HEK293 (cell line): ENCODE measurements at regions not wholly inside any gene's neighbourhood (a gene's known extent, or its start where the extent isn't known, plus 50 kb on each side); places are given as distances from the start of the nearest gene placed in this dataset.

Experiments
- CTCF ChIA-PET: fragments of 350-600 bp; formaldehyde crosslinking; extraction: SDS; loops from one replicate; lab custom pipeline; 2021; ENCODE audit warnings: antibody characterized with exemption; lab: Yijun Ruan, JAX
- POLR2A ChIA-PET: fragments of 300-600 bp; formaldehyde crosslinking; extraction: SDS; loops from one replicate; lab custom pipeline; 2020; ENCODE audit warnings: antibody characterized with exemption, inconsistent platforms; lab: Yijun Ruan, JAX
- H3K27ac ChIP-seq: fragments of 200-500 bp; sonication (Bioruptor generic); 2 replicates; pipeline ENCODE4 v1.5.1; 2014; ENCODE audit warnings: low read depth, low read length, control low read depth, inconsistent platforms; ENCODE audit errors: extremely low read depth
- H3K36me3 ChIP-seq, 2 experiments: fragments of 200-500 bp in 1 of 2; sonication (Bioruptor generic) in 1 of 2; 1 replicate in 1 of 2; 2 replicates in 1 of 2; pipeline ENCODE4 v1.5.1; 2014 to 2017; ENCODE audit warnings: inconsistent platforms in 2 of 2, low read length in 2 of 2; ENCODE audit not compliant: control insufficient read depth in 2 of 2, insufficient read depth in 1 of 2
- H3K4me1 ChIP-seq: fragments of 200-500 bp; sonication (Bioruptor generic); 2 replicates; pipeline ENCODE4 v1.5.1; 2014; ENCODE audit warnings: mild to moderate bottlenecking, low read length, inconsistent platforms; ENCODE audit not compliant: control insufficient read depth, insufficient read depth
- H3K4me3 ChIP-seq: 2 replicates; pipeline ENCODE4 v1.5.1; 2011; ENCODE audit warnings: low read depth, mild to moderate bottlenecking, control low read depth, low read length, moderate library complexity
- H3K9me3 ChIP-seq: fragments of 200-500 bp; sonication (Bioruptor generic); 2 replicates; pipeline ENCODE4 v1.5.1; 2014; ENCODE audit warnings: low read depth, low read length, inconsistent platforms; ENCODE audit not compliant: control insufficient read depth, insufficient read depth
- HOXD13 ChIP-seq: sonication (generic); formaldehyde crosslinking; IDR thresholded peaks from 2 replicates; pipeline ENCODE4 v1.8.0; 2022; ENCODE audit warnings: missing genetic modification reagents, borderline replicate concordance
- IKZF3 ChIP-seq: fragments of 450-650 bp; IDR thresholded peaks from 2 replicates; pipeline ENCODE4 v1.5.0; 2018; ENCODE audit warnings: missing biosample characterization, mild to moderate bottlenecking, missing genetic modification characterization, moderate library complexity
- OSR2 ChIP-seq: fragments of 450-650 bp; formaldehyde crosslinking; IDR thresholded peaks from 2 replicates; pipeline ENCODE4 v1.5.1; 2016; ENCODE audit warnings: missing biosample characterization, missing genetic modification characterization
- ZBTB20 ChIP-seq: fragments of 450-650 bp; formaldehyde crosslinking; IDR thresholded peaks from 2 replicates; pipeline ENCODE4 v1.5.1; 2016; ENCODE audit warnings: missing biosample characterization, missing genetic modification characterization
- ZNF121 ChIP-seq: fragments of 450-650 bp; formaldehyde crosslinking; IDR thresholded peaks from 2 replicates; pipeline ENCODE4 v1.5.1; 2016; ENCODE audit warnings: missing biosample characterization, missing genetic modification characterization
- ZNF138 ChIP-seq: fragments of 450-650 bp; formaldehyde crosslinking; IDR thresholded peaks from 2 replicates; pipeline ENCODE4 v1.5.1; 2016; ENCODE audit warnings: missing biosample characterization, missing genetic modification characterization, borderline replicate concordance
- ZNF221 ChIP-seq: fragments of 450-650 bp; formaldehyde crosslinking; IDR thresholded peaks from 2 replicates; pipeline ENCODE4 v1.5.1; 2017; ENCODE audit warnings: missing biosample characterization, missing genetic modification characterization, borderline replicate concordance
- ZNF350 ChIP-seq: fragments of 450-650 bp; formaldehyde crosslinking; IDR thresholded peaks from 2 replicates; pipeline ENCODE4 v1.5.0; 2017; ENCODE audit warnings: missing biosample characterization, mild to moderate bottlenecking, missing genetic modification characterization
- ZNF514 ChIP-seq: fragments of 450-650 bp; formaldehyde crosslinking; IDR thresholded peaks from 2 replicates; pipeline ENCODE4 v1.5.1; 2016; ENCODE audit warnings: missing biosample characterization, missing genetic modification characterization
- ZNF544 ChIP-seq: fragments of 450-650 bp; formaldehyde crosslinking; IDR thresholded peaks from 2 replicates; pipeline ENCODE4 v1.5.0; 2017; ENCODE audit warnings: missing biosample characterization, missing genetic modification characterization
- ZNF664 ChIP-seq: fragments of 450-650 bp; formaldehyde crosslinking; IDR thresholded peaks from 2 replicates; pipeline ENCODE4 v1.5.1; 2016; ENCODE audit warnings: missing biosample characterization, missing genetic modification characterization
- ZNF843 ChIP-seq: fragments of 450-650 bp; formaldehyde crosslinking; IDR thresholded peaks from 2 replicates; pipeline ENCODE4 v1.5.1; 2016; ENCODE audit warnings: missing biosample characterization, missing genetic modification characterization
- ZXDB ChIP-seq: fragments of 450-650 bp; formaldehyde crosslinking; IDR thresholded peaks from 2 replicates; pipeline ENCODE4 v1.5.1; 2016; ENCODE audit warnings: missing biosample characterization, missing genetic modification characterization
- TF ChIP-seq, protein P1 (sequence below): fragments of 450-650 bp; formaldehyde crosslinking; IDR thresholded peaks from 2 replicates; pipeline ENCODE4 v1.5.1; 2016; ENCODE audit warnings: missing biosample characterization, missing genetic modification characterization
- TF ChIP-seq, protein P2 (sequence below): fragments of 450-650 bp; formaldehyde crosslinking; IDR thresholded peaks from 2 replicates; pipeline ENCODE4 v1.5.1; 2016; ENCODE audit warnings: missing biosample characterization, missing genetic modification characterization
- TF ChIP-seq, protein P3 (sequence below): fragments of 450-650 bp; formaldehyde crosslinking; IDR thresholded peaks from 2 replicates; pipeline ENCODE4 v1.5.1; 2016; ENCODE audit warnings: missing biosample characterization, missing genetic modification characterization
- TF ChIP-seq, protein P4 (sequence below): fragments of 450-650 bp; formaldehyde crosslinking; conservative IDR thresholded peaks from 2 replicates; pipeline ENCODE4 v1.5.1; 2016; ENCODE audit warnings: low read depth, missing biosample characterization, missing genetic modification characterization
- TF ChIP-seq, protein P5 (sequence below): fragments of 450-650 bp; formaldehyde crosslinking; IDR thresholded peaks from 2 replicates; pipeline ENCODE4 v1.5.1; 2017; ENCODE audit warnings: missing biosample characterization, missing genetic modification characterization

DNA sequence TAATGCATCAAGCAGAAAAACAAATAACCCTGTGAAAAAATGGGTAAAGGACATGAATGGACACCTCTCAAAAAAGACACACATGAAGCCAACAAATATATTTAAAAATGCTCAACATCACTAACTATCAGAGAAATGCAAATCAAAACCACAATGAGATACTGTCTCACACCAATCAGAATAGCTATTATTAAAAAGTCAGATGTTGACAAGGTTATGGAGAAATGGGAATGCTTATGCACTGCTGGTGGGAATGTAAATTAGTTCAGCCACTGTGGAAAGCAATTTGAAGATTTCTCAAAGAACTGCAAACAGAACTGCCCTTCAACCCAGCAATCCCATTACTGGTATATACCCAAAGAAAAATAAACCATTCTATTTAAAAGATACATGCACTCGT lies 86.6 kb upstream of the TNFSF4 start:
- H3K4me3 ChIP-seq, result no peak overlapping the region
- no peaks in the 10 kb centered on the region for H3K4me1 ChIP-seq
- no peak overlapping the region for H3K27ac ChIP-seq
- TF ChIP-seq HOXD13 (CRISPR knock-in tag) (no peak), ZNF121 (tag by site-specific recombination) (no peak), ZNF843 (tag by site-specific recombination) (no peak), ZBTB20 (tag by site-specific recombination) (no peak), ZNF350 (tag by site-specific recombination) (no peak), ZNF514 (tag by site-specific recombination) (no peak), ZNF221 (tag by site-specific recombination) (no peak), ZNF138 (tag by site-specific recombination) (no peak), ZNF664 (tag by site-specific recombination) (no peak), ZNF544 (tag by site-specific recombination) (no peak), IKZF3 (tag by site-specific recombination) (no peak), ZXDB (tag by site-specific recombination) (no peak), OSR2 (tag by site-specific recombination) (no peak)
- TF ChIP-seq, protein P1, sequence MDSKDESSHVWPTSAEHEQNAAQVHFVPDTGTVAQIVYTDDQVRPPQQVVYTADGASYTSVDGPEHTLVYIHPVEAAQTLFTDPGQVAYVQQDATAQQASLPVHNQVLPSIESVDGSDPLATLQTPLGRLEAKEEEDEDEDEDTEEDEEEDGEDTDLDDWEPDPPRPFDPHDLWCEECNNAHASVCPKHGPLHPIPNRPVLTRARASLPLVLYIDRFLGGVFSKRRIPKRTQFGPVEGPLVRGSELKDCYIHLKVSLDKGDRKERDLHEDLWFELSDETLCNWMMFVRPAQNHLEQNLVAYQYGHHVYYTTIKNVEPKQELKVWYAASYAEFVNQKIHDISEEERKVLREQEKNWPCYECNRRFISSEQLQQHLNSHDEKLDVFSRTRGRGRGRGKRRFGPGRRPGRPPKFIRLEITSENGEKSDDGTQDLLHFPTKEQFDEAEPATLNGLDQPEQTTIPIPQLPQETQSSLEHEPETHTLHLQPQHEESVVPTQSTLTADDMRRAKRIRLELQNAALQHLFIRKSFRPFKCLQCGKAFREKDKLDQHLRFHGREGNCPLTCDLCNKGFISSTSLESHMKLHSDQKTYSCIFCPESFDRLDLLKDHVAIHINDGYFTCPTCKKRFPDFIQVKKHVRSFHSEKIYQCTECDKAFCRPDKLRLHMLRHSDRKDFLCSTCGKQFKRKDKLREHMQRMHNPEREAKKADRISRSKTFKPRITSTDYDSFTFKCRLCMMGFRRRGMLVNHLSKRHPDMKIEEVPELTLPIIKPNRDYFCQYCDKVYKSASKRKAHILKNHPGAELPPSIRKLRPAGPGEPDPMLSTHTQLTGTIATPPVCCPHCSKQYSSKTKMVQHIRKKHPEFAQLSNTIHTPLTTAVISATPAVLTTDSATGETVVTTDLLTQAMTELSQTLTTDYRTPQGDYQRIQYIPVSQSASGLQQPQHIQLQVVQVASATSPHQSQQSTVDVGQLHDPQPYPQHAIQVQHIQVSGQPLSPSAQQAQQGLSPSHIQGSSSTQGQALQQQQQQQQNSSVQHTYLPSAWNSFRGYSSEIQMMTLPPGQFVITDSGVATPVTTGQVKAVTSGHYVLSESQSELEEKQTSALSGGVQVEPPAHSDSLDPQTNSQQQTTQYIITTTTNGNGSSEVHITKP (tag by site-specific recombination), result no peak
- TF ChIP-seq, protein P2, sequence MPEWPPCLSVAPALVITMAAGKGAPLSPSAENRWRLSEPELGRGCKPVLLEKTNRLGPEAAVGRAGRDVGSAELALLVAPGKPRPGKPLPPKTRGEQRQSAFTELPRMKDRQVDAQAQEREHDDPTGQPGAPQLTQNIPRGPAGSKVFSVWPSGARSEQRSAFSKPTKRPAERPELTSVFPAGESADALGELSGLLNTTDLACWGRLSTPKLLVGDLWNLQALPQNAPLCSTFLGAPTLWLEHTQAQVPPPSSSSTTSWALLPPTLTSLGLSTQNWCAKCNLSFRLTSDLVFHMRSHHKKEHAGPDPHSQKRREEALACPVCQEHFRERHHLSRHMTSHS (tag by site-specific recombination), result no peak
- TF ChIP-seq, protein P3, sequence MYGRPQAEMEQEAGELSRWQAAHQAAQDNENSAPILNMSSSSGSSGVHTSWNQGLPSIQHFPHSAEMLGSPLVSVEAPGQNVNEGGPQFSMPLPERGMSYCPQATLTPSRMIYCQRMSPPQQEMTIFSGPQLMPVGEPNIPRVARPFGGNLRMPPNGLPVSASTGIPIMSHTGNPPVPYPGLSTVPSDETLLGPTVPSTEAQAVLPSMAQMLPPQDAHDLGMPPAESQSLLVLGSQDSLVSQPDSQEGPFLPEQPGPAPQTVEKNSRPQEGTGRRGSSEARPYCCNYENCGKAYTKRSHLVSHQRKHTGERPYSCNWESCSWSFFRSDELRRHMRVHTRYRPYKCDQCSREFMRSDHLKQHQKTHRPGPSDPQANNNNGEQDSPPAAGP (tag by site-specific recombination), result no peak
- TF ChIP-seq, protein P4, sequence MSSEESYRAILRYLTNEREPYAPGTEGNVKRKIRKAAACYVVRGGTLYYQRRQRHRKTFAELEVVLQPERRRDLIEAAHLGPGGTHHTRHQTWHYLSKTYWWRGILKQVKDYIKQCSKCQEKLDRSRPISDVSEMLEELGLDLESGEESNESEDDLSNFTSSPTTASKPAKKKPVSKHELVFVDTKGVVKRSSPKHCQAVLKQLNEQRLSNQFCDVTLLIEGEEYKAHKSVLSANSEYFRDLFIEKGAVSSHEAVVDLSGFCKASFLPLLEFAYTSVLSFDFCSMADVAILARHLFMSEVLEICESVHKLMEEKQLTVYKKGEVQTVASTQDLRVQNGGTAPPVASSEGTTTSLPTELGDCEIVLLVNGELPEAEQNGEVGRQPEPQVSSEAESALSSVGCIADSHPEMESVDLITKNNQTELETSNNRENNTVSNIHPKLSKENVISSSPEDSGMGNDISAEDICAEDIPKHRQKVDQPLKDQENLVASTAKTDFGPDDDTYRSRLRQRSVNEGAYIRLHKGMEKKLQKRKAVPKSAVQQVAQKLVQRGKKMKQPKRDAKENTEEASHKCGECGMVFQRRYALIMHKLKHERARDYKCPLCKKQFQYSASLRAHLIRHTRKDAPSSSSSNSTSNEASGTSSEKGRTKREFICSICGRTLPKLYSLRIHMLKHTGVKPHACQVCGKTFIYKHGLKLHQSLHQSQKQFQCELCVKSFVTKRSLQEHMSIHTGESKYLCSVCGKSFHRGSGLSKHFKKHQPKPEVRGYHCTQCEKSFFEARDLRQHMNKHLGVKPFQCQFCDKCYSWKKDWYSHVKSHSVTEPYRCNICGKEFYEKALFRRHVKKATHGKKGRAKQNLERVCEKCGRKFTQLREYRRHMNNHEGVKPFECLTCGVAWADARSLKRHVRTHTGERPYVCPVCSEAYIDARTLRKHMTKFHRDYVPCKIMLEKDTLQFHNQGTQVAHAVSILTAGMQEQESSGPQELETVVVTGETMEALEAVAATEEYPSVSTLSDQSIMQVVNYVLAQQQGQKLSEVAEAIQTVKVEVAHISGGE (tag by site-specific recombination), result no peak
- TF ChIP-seq, protein P5, sequence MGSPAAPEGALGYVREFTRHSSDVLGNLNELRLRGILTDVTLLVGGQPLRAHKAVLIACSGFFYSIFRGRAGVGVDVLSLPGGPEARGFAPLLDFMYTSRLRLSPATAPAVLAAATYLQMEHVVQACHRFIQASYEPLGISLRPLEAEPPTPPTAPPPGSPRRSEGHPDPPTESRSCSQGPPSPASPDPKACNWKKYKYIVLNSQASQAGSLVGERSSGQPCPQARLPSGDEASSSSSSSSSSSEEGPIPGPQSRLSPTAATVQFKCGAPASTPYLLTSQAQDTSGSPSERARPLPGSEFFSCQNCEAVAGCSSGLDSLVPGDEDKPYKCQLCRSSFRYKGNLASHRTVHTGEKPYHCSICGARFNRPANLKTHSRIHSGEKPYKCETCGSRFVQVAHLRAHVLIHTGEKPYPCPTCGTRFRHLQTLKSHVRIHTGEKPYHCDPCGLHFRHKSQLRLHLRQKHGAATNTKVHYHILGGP (tag by site-specific recombination), result no peak
- no peaks in the 10 kb centered on the region for H3K9me3 ChIP-seq
- H3K36me3 ChIP-seq, result no peaks in the 10 kb centered on the region
- POLR2A ChIA-PET, result no interaction called here
- CTCF ChIA-PET, result no interaction called here
